A549 (cell line): ENCODE measurements at regions not wholly inside any gene's neighbourhood (a gene's known extent, or its start where the extent isn't known, plus 50 kb on each side); places are given as distances from the start of the nearest gene placed in this dataset.

Experiments used
- ATOH8 ChIP-seq: fragments of 250-450 bp; sonication (Bioruptor Pico); IDR thresholded peaks from 2 replicates; pipeline ENCODE4 v1.5.0; 2020; ENCODE audit warnings: low read depth, mild to moderate bottlenecking, moderate library complexity
- CEBPB ChIP-seq, 2 experiments: fragments of >200 bp in 1 of 2; sonication (Bioruptor Twin) in 1 of 2; formaldehyde crosslinking in 1 of 2; IDR thresholded peaks; 2 replicates each; pipeline ENCODE4 v1.6.1; 2012 to 2016
- CHD2 ChIP-seq: fragments of 150-350 bp; IDR thresholded peaks from 2 replicates; pipeline ENCODE4 v1.6.1; 2014; ENCODE audit warnings: low read length; ENCODE audit not compliant: partially characterized antibody
- CTCF ChIP-seq: fragments of >200 bp; sonication (Bioruptor Twin); formaldehyde crosslinking; IDR thresholded peaks from 3 replicates; pipeline ENCODE4 v1.5.1; 2016
- E2F6 ChIP-seq: IDR thresholded peaks from 2 replicates; pipeline ENCODE4 v1.6.1; 2012; ENCODE audit warnings: low read depth, borderline replicate concordance
- HOXB5 ChIP-seq: fragments of 250-450 bp; sonication (Bioruptor Pico); IDR thresholded peaks from 2 replicates; pipeline ENCODE4 v1.5.0; 2020; ENCODE audit warnings: mild to moderate bottlenecking, moderate library complexity
- NFE2L2 ChIP-seq: fragments of 150-350 bp; conservative IDR thresholded peaks from 2 replicates; pipeline ENCODE4 v1.6.1; 2014; ENCODE audit warnings: low read length
- RCOR1 ChIP-seq: fragments of 150-350 bp; IDR thresholded peaks from 2 replicates; pipeline ENCODE4 v1.6.1; 2014; ENCODE audit warnings: antibody characterized with exemption, low read length, low read depth
- REST ChIP-seq: fragments of 200-600 bp; sonication (generic); IDR thresholded peaks from 2 replicates; pipeline ENCODE4 v1.6.1; 2016; ENCODE audit warnings: antibody characterized with exemption, mild to moderate bottlenecking, moderate library complexity
- SMC3 ChIP-seq: fragments of >200 bp; sonication (Bioruptor Twin); formaldehyde crosslinking; IDR thresholded peaks from 3 replicates; pipeline ENCODE4 v1.6.1; 2018; ENCODE audit warnings: inconsistent platforms
- TP53 ChIP-seq: fragments of 250-450 bp; sonication (Bioruptor Pico); IDR thresholded peaks from 2 replicates; pipeline ENCODE4 v1.5.0; 2021; ENCODE audit warnings: mild to moderate bottlenecking, moderate library complexity

GRCh38 chr13:99871249-99871898, 100.2 kb downstream of the ZIC5 start:
- no peak for TF ChIP-seq CTCF
- TF ChIP-seq ATOH8 (CRISPR knock-in tag), result no peak
- no peak for TF ChIP-seq CHD2
- no peak for TF ChIP-seq NFE2L2
- no peak for TF ChIP-seq E2F6
- no peak for TF ChIP-seq CEBPB (IDR thresholded peaks at IDR 0.05)
- no peak for TF ChIP-seq HOXB5 (CRISPR knock-in tag)
- no peak for TF ChIP-seq RCOR1
- TF ChIP-seq TP53, result no peak
- TF ChIP-seq SMC3, result no peak
- TF ChIP-seq REST, result no peak
